GM21576 (cell line): ENCODE measurements at regions not wholly inside any gene's neighbourhood (a gene's known extent, or its start where the extent isn't known, plus 50 kb on each side); places are given as distances from the start of the nearest gene placed in this dataset.

Experiments used
- ATAC-seq: cut with Tn5 transposase; IDR thresholded peaks from one replicate; pipeline ENCODE4 v1.9.1; 2021; ENCODE audit warnings: mild to moderate bottlenecking, moderate library complexity; ENCODE audit not compliant: unreplicated experiment

DNA sequence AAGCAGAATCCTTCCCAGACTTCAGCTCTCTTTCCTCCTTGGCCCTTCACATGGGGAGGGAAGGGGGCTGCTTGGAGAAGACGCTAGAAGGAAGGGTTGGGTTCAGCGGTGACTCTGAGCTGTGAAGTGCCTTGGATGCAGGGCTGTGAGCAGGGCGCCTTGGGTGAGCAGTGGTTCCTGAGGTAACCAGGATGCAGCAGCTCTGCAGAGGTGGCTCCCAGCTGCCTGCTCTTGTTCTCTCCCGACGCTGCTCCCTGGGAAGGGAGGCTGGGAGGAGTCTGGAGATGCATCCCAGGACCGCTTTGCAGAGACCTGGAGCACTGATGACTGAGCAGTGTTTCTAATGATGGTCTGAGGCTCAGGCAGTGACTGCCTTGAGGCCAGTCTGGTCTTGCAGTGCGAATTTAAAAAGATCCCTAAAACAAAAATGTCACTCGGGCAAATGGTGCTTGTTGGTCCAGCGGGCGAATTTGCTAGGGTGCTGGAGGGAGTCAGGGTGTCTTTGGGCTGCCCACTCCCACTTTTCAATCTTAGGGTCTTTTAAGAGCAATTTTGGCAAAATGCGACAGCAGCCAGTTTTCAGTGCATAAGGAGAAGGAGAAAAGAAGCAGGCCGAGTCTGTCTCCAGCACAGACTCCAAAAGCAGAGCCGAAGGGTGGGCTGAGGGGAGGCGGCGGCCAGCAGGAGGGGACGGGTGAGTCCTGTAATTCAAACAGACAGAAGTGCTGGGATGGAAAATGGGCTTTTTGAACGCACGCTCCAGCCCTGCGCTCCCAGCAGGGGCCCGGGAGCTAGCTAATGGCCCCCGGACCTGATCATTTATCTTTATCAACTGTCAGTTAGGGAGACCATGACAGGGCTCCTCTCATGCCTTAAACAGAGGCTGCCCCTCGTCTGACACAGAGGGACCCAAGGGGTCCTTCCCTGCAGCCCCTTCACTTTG, 191.2 kb upstream of the SHH start:
- no peak for ATAC-seq

DNA sequence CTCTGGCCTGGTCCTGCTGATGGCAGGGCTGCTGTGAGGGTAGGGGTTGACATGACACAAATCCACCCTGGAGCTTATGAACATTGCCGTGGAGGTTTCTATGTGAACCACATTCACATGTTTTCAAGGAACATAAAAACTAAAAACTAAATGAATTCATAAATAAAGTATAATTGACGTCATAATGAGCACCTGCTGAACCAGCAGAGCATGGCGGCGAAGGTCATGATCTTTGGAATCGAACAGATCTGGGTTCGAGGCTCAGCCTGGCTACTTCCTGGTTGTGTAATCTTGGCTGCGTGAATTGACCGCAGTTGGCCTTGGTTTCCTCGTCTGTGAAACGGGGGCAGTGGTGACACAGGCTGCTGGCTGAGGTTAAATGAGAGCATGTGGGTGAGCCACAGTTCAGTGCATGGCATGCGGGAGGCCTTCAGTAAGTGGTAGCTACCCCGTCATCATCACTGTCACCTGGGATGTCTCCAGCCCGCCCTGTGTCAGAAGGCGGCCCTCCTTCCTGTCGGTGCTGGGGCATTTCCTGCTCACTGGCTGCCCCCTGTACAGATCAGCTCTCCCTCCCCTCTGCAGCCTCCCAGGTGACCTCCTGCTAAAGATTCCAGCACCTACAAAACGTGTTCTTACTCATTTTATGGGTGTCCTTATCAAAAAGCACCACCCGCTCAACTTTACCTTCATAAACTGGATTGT, 190.3 kb upstream of the SHH start:
- no peak for ATAC-seq

DNA sequence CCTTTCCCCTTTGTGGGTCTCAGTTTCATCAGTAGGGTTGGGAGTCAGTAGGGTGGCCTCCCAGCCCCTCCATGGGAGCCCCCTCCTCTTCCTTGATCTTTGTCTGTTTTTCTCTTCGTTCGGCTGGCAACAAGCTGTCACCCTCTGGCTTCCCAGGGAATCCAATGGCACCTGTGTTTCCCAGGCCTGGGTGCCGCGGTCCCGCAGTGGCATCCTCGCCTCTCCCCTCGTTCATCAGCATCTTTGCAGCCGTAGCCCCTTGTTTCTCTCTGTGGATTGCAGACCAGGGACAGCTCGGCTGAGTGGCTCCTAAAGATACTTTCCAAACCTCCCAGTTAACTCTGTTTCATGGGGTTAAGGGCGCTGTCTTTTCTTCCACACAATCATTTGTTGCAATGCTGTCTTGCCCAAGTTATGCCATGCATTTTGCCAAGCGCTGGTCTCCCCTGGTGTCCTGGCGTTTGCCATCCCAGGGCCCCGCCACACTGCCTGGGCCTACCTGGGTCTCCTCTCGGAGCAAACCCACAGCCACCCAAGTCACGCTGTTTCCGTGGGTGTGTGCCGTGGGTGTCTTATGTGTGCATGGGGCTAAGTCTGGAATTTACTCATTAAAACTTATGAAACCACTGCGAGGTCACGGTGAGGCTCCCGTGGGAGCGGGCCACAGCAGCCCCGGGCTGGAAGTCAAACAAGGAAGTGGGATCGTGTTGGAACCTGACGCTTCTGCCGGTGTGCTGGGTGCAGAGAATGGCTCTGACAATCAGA, 189.4 kb upstream of the SHH start:
- ATAC-seq, result no peak

DNA sequence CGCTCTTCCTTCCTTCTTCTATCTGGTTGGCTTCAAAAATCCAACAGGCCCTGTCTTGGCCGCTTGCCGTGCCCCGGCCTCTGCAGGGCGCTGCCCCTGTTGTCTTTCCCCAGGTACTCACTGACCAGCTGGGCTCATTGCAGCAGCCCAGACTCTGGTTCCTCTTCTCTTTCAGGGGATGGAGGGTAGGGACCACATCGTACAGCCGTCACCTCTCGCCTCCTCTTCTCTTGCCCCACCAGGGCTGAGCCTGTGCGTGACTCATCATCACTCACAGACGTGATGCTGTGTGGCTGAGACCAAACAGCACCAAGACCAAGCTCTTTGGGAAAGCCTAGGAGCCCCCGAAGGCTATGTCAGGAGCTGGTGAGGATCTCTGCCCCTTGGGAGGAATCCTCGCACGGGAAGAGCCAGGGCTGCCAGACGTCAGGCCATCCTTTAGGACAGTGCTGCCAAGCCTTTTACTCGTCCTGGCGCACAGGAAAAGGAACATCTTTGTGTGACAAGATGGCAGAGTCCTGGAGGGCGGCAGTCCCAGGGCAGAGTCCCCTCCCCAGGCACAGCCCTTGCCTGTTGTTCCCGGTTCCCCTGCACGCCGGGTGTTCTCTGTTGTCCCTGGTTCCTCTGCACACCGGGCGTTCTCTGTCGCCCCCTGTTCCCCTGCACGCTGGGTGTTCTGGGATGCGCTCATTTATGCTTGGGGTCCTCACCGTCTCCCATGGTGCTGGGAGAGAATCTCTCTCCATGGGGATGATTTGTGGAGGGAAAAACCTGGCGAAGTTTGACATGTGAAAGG, 188.5 kb upstream of the SHH start:
- no peak for ATAC-seq

DNA sequence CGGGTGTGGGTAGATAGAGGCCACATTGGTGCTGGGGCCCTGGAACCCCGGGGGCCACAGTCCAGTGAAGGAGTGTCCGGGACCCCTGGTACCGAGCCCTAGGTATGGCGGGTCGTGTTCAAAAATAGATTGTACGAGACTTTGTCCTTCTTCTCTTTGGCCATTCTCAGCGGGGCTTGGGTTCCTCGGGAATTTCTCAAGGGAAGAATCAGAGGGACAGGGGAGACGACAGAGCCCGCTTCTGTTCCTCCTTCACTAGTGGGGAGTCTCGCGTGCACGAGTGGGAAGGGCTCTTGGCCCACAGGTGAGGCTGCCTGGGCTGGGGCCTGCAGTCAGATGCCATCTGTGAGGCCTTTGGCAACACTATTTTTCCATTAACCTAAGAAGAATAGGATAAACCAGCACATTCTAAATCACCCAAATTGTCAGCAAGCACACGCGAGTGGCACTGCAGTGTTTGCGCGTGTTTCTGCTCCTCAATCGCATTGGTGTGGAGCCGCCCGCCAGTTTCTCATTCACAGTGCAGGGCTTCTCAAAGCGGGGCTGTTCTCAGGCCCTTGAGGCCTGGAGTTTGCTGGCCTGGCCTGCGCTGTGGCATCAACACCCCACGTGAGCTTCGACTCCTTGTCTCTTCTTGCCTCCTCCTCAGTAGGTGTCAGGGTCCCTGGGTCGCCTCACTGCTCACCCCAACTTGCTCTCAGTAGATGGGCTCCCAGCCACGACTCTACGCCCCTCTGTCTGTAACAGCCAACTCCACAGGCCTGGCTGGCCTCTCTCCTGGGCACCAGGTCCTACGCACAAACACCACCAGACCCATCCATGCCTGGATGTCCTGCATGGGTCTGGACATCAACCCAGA, 187.6 kb upstream of the SHH start:
- ATAC-seq, result no peak

DNA sequence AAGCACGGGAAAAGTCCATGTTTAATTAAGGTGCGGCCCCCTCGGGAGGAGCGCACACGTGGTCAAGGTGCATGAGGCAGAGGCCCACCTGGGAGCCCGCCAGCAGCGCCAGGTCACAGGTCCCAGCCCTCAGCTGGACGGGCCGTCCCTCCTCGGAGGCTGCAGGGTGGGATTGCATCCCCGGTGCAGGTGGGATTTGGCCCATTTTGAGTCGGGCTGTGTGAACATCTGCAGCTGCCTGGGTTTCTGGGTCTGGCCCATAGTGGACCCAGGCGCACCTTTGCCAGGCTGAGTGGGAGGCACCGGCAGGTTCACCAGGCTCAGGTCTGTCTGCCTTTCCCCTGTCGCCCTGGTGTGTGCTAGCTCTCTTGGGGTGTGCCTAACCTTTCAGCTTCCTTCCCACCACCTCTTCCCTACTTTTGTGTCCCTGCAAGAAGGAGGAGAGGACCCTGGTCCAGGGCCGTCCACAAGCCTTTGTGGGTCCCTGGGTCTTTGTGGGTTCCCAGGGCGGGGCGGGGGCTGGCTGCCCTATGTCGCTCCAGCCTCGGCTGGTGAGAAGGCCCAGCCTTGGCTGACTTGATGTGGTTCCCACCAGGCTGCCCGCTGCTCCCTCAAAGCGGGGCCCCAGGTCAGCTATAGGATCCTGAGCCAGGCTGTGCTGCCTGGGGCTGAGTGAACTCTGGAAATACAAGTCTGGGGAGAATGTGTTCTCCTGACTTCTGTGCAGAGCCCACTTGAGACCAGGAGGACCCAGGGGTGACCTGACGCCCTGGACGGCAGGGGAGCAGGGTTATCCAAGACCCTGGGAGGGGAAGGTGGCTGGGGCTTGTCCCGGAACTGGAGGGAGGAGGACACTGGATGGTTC, 186.7 kb upstream of the SHH start:
- ATAC-seq, result no peak

DNA sequence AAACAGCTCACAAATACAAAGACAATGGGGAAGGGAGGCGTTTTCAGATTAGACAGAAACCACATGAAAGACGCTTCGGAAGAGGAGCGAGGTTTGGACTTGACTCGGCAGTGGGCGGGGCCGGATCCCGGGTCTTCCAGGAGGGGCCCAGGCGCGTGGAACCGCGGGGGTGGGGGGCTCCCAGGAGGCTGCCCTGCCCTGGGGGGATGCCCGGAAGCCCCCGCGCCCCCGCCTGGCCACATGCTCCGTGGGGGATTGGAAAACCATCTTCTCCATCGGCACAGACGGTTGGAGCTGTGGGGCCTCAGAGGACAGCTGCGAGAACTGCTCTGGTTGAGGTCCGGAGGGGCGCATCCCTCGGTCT, 186.0 kb upstream of the SHH start:
- no peak for ATAC-seq

DNA sequence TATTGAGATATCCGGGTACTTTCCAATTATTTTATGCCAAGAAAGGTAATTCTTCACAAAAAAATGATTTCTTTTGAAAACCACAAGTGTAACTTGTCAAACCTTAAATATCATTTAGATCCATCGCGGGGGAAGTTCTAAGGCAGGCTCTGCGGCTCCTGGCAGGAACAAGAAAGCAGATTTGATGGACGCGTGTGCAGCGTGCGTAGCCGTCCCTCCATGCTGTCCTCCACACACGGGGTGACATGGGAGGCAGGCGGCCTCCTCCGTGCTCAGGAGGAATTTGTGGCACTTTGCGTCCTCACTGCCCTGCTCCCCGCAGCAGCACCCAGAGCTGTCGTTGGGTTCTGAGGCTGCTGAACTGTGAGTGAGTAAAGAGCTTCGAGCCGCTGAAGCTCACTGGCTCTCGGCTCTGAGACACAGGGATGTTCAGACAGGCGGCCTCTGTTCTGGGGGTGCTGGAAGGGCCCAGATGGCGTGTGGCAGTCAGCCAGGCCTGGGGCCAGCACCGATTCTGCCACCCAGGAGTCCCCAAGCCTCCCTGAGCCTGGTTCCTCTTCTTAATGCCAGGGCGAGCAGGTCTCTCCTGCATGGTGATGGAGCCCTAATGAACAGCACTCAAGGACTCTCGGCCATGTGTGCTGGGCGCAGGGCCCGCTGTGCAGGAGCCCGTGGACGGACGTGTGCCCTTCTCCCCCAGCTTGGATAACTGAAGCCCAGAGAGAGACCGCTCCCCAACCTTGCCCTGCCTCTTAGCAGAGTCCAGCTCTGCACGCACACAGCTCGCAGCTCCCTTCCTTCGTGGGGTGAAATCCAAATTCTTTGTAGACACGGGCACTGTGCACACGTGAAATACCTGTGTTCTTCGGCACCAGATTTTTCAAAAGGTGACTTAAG, 185.4 kb upstream of the SHH start:
- ATAC-seq, result no peak

DNA sequence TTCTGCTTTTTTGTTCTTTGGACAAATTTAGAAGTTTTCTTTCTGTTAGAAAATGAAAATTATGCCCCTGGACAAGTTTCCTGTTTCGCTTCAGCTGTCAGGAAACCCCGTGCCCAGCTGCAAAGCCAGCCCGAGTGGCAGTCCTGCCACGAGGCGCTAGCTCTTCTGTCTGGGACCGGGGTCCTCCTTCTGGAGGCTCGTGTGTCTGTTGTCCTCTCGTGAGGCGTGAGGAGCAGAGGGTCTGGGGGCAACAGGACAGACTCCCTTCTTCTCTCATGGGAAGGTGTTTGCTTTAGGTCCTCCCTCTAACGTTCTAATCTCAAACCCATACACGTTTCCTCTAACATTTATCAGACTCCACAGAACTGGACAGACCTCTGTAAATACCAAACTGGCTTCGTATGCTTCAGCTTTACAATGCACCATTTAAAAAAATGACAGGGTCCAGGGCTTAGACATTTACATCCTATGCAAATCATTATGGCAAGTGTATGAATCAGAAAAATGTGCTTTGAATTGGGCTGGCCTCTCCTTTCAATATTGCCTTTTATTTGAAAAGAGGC, 184.5 kb upstream of the SHH start:
- no peak for ATAC-seq

DNA sequence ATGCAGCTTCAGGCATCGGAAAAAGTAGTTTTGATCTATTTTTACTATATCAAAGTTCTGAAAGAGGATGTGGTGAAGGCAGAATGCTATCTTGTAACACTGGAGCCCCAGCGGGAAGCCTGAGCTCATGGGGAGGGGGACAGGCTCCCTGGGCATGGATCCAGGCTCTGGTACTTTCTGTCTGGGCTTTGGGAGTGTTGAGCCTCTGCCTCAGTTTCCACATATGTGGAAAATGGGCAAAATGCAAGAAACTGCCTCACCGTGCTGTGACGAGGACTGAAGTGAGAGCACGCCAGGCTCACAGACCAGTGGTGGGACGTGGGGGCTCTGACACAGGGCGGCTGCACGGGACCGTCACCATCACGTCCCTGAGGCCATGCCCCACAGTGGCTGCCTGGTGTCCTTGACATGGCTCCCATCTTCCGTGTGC, 182.9 kb upstream of the SHH start:
- ATAC-seq, result no peak

DNA sequence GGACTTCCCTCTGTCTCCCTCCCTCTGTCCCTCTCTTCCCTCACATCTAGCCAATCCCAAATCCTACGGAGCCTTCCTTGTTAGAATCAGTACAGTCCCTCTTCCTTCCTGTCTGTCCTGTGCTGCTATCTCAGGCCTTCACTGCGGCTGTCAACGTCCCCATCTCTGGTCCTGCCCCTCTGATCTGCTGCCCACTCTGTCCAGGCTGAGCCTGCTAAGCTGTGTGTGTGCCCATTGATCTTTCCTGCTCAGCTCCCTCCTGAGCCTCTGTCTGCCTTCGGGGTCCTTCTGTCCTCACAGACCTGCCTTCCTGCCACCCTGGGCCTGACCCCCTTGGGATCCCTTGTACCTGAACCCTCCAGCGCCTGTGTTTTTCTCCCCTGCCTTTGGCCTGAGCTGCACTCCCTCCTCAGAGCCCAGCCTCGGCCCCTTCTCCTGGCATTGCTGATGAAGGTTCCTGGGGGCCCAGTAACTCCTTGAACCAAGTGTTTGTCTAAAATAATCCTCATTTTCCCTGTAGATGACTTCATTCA, 182.1 kb upstream of the SHH start:
- no peak for ATAC-seq

DNA sequence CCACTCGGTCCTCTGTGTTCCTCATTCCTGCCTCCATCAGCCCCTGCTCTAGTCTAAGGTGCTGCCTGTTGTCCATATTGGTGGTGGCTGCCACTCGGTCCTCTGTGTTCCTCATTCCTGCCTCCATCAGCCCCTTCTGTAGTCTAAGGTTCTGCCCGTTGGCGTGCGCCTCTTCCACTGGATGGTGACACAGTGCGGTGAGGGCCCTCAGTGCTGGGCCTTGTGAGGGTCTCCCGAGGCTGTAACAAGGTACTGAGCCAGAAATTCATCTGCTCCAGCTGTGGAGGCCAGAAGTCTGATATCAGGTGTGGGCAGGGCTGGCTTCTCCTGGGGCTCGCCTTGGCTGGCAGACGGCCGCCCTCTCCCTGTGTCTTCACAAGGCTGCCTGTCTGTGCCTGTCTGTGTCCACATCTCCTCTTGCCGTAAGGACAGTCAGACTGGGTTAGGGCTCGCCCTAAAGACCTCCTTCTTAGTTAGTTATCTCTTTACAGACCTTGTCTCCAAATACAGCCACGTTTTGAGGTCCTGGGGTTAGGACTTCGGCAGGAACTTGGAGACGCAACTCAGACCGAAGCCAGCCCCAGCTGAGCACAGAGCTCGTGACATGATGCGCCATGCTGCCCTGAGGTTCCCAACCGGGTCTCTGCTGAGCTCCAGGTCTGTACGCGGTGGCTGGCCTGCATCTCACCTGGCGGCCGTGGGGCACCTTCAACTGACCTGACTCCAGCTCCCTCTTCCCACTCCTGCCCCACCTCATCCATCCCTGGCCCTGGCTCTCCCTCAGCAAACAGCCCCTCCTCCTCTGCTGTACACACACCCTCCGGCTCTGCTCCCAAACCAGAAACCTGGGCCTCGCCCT, 181.4 kb upstream of the SHH start:
- ATAC-seq, result no peak

DNA sequence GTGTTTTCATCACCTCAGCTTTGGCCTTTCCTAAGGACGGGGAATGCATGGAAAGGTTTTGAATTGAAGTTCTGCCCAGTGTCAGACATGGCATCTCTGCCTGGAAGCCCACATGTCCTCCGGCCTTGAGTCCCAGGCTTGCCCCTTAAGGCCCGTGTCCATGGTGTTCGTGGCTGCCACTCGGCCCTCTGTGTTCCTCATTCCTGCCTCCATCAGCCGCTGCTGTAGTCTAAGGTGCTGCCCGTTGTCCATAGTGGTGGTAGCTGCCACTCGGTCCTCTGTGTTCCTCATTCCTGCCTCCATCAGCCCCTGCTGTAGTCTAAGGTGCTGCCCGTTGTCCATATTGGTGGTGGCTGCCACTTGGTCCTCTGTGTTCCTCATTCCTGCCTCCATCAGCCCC, 180.7 kb upstream of the SHH start:
- no peak for ATAC-seq

DNA sequence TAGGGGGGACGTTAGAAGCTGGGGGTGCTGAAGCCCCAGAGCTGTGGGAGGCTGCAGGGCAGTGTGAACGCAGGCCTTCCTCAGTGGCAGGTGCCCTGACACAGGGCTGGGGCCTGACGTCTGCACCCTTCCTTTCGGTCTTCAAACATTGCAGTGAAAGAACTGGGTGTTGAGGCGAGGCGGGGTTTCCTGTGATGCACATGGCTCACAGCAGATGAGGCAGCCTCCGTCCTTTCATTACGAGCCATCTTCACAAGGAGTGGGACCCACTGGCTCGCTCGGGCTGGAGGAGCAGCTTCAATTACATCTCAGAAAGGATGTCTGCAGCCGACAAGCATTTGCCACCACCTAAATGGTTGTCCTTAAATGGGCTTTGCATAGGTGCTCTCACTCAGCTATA, 180.3 kb upstream of the SHH start:
- no peak for ATAC-seq

DNA sequence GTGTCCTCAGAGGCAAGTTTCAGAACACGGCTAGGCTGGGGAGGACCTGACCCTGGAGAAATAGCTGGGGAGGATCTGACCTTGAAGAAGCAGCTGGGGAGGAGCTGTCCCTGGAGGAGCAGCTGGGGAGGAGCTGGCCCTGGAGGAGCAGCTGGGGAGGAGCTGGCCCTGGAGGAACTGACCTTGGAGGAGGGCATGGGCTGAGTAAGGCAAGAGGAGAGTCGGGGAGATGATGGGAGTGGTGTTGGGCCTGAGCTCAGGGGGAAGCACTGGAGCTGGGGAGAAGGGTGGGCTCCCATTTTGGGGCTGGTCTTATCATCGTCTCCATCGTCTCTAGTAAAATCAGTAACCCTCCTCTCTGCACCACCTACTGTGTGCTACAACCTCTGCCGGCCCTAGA, 179.8 kb upstream of the SHH start:
- ATAC-seq, result no peak

DNA sequence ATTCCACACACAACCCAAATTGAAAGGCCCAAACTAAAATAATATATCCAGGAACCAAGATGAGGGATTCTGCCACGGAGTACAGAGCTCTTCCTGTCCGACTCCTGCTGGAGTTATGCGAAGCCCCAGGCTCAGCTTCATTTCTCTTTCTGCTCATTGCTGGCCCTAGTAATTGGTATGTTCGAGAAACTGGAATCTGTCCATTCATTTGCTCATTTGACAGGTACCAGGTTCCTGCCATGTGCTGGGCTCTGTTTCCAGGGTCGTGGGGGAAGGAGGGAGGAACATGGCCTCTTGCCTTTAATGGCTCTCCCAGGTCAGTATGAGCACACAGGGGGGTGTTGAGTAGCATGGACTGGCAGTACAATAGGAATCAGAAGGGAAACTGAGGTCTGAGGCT, 179.2 kb upstream of the SHH start:
- no peak for ATAC-seq
